B cell (primary cell): ENCODE measurements at regions not wholly inside any gene's neighbourhood (a gene's known extent, or its start where the extent isn't known, plus 50 kb on each side); places are given as distances from the start of the nearest gene placed in this dataset.

Source experiments
- ATAC-seq: fragments of 200-7000 bp; cut with Tn5 transposase; one replicate; pipeline ENCODE4 v1.10.0; 2021; ENCODE audit warnings: low read depth, mild to moderate bottlenecking, moderate number of reproducible peaks, moderate library complexity
- CTCF ChIA-PET: fragments of 350-600 bp; sonication (Branson Sonifier 250); formaldehyde crosslinking; loops from one replicate; lab custom pipeline; 2021; ENCODE audit warnings: antibody characterized with exemption, inconsistent platforms; lab: Charles Lee
- POLR2A ChIA-PET: fragments of 350-600 bp; sonication (Branson Sonifier 250); formaldehyde crosslinking; loops from one replicate; lab custom pipeline; 2021; ENCODE audit warnings: antibody characterized with exemption; lab: Charles Lee
- DNase-seq: peaks from one replicate; pipeline ENCODE4 v3.0.0; 2013
- H2AFZ ChIP-seq: 2 replicates; pipeline ENCODE4 v1.6.1; 2012; ENCODE audit warnings: mild to moderate bottlenecking, low read depth, low read length; ENCODE audit not compliant: insufficient read depth, poor library complexity, severe bottlenecking
- H3K27ac ChIP-seq, 2 donors: 1 replicate in 1 of 2; 2 replicates in 1 of 2; pipeline ENCODE4 v1.5.1; 2012 to 2013; ENCODE audit warnings: low read length in 2 of 2, mild to moderate bottlenecking in 2 of 2, moderate library complexity in 1 of 2
- H3K27me3 ChIP-seq, 4 experiments: fragments of 200-600 bp in 1 of 4; sonication (generic) in 1 of 4; replicated peaks in 1 of 4; 1 replicate in 2 of 4; 2 replicates in 2 of 4; pipeline versions ENCODE4 v1.6.1 to v1.7.0; 2013 to 2016; ENCODE audit warnings: low read length in 3 of 4, mild to moderate bottlenecking in 2 of 4, mixed read lengths in 1 of 4, moderate library complexity in 1 of 4; ENCODE audit not compliant: insufficient read depth in 4 of 4, control insufficient read depth in 3 of 4; ENCODE audit errors: control extremely low read depth in 1 of 4
- H3K36me3 ChIP-seq, 2 experiments: replicated peaks in 1 of 2; 1 replicate in 1 of 2; 2 replicates in 1 of 2; pipeline versions ENCODE4 v1.6.1 to v1.7.1; 2013; ENCODE audit warnings: low read length in 1 of 2; ENCODE audit not compliant: insufficient read depth in 2 of 2, control insufficient read depth in 1 of 2; ENCODE audit errors: control extremely low read depth in 1 of 2, extremely low read depth in 1 of 2
- H3K4me1 ChIP-seq, 2 donors: fragments of 200-600 bp in 1 of 2; sonication (generic) in 1 of 2; 1 replicate in 1 of 2; 2 replicates in 1 of 2; pipeline versions ENCODE4 v1.5.1 to v1.6.1; 2013 to 2017; ENCODE audit warnings: low read length in 2 of 2; ENCODE audit not compliant: control insufficient read depth in 2 of 2, insufficient read depth in 2 of 2
- H3K4me2 ChIP-seq: replicated peaks from 2 replicates; pipeline ENCODE3; 2012; ENCODE audit warnings: mild to moderate bottlenecking, low read depth, low read length; ENCODE audit not compliant: poor library complexity, severe bottlenecking
- H3K4me3 ChIP-seq, 5 experiments: fragments of 200-600 bp in 1 of 5; sonication (generic) in 1 of 5; 1 replicate in 3 of 5; 2 replicates in 2 of 5; pipeline versions ENCODE4 v1.5.1 to v1.7.0; 2011 to 2016; ENCODE audit warnings: low read length in 4 of 5, mild to moderate bottlenecking in 4 of 5, low read depth in 2 of 5, control low read depth in 1 of 5, moderate library complexity in 1 of 5; ENCODE audit not compliant: insufficient read depth in 1 of 5; ENCODE audit errors: control extremely low read depth in 1 of 5, extremely low read depth in 1 of 5
- H3K79me2 ChIP-seq: fragments of 200-600 bp; sonication (generic); one replicate; pipeline ENCODE4 v1.6.0; 2016; ENCODE audit warnings: low read length; ENCODE audit not compliant: control insufficient read depth, insufficient read depth
- H3K9ac ChIP-seq: fragments of 200-600 bp; sonication (generic); 2 replicates; pipeline ENCODE4 v1.6.1; 2017; ENCODE audit warnings: mild to moderate bottlenecking, low read length, moderate library complexity
- H3K9me3 ChIP-seq, 3 donors: one replicate each; pipeline versions ENCODE4 v1.6.1 to v1.7.1; 2013; ENCODE audit warnings: low read length in 2 of 3; ENCODE audit not compliant: control insufficient read depth in 2 of 3, insufficient read depth in 1 of 3; ENCODE audit errors: control extremely low read depth in 1 of 3
- H4K20me1 ChIP-seq: 2 replicates; pipeline ENCODE4 v1.6.0; 2012; ENCODE audit warnings: mild to moderate bottlenecking, low read length; ENCODE audit not compliant: insufficient read depth, control insufficient read depth, poor library complexity, severe bottlenecking
- H3K27ac Mint-ChIP-seq: one replicate; pipeline ENCODE4 v1.8.0; 2021; ENCODE audit warnings: mixed read lengths
- H3K27me3 Mint-ChIP-seq: one replicate; pipeline ENCODE4 v1.8.0; 2021; ENCODE audit warnings: mixed read lengths
- H3K4me1 Mint-ChIP-seq: one replicate; pipeline ENCODE4 v1.8.0; 2021; ENCODE audit warnings: mixed read lengths
- H3K4me3 Mint-ChIP-seq: one replicate; pipeline ENCODE4 v1.8.0; 2021; ENCODE audit warnings: mixed read lengths
- H3K9me3 Mint-ChIP-seq: one replicate; pipeline ENCODE4 v1.8.0; 2022; ENCODE audit warnings: mixed read lengths; ENCODE audit not compliant: insufficient read depth
- CTCF ChIP-seq: fragments of 200-600 bp; IDR thresholded peaks from one replicate; pipeline ENCODE4 v1.8.0; 2022; ENCODE audit warnings: antibody characterized with exemption, mild to moderate bottlenecking
- EZH2 ChIP-seq: IDR thresholded peaks from 2 replicates; pipeline ENCODE4 v1.6.1; 2012; ENCODE audit warnings: borderline replicate concordance, low read depth, mild to moderate bottlenecking, moderate library complexity, low read length; ENCODE audit not compliant: insufficient read depth, poor library complexity, severe bottlenecking
- WGBS: methylation state at CpG from one replicate; pipeline ENCODE4 v1.1.5; 2013; ENCODE audit warnings: missing lambda C conversion rate; ENCODE audit not compliant: insufficient coverage; 5-methylcytosine and 5-hydroxymethylcytosine counted together
- intact Hi-C: fragments of 100-400 bp; cut with micrococcal nuclease; formaldehyde crosslinking; loops from one replicate; pipeline ENCODE4 v1.10.0; 2022

- Histone ChIP-seq H3K36me3 (no peaks in the 10 kb centered on the region), H3K4me2 (no peak overlapping the region), H4K20me1 (no peaks in the 10 kb centered on the region), H3K79me2 (no peaks in the 10 kb centered on the region), H3K9ac (no peak overlapping the region), H3K4me1 (no peaks in the 10 kb centered on the region), H3K4me3 (no peak overlapping the region), H3K27me3 (no peaks in the 10 kb centered on the region), H2AFZ (no peak overlapping the region), H3K9me3 (no peaks in the 10 kb centered on the region), H3K27ac (no peak overlapping the region)
- Mint-ChIP-seq H3K27ac (no peak overlapping the region), H3K27me3 (no peaks in the 10 kb centered on the region), H3K4me3 (no peak overlapping the region), H3K4me1 (no peaks in the 10 kb centered on the region), H3K9me3 (peaks cover 4% of the 10 kb centered on the region)
- POLR2A ChIA-PET: no interaction called here
- intact Hi-C loops: no loop called here
- DNase-seq (no peak), ATAC-seq (no peak)
- no CpG with 5 or more reads among the region's 1 CpG for whole genome bisulfite sequencing
- CTCF ChIA-PET: no interaction called here
- no peak for TF ChIP-seq EZH2
- no peak for TF ChIP-seq CTCF
Measured at GRCh38 chr7:126001349-126001748, 1071.7 kb upstream of the POT1 start.

- H3K36me3 ChIP-seq: no peaks in the 10 kb centered on the region
- no peaks in the 10 kb centered on the region for H3K27me3 ChIP-seq
- H3K4me3 ChIP-seq: no peak overlapping the region
- CTCF ChIA-PET: no interaction called here
- no peak for ATAC-seq
- H3K9ac ChIP-seq: no peak overlapping the region
- no peaks in the 10 kb centered on the region for H3K4me1 ChIP-seq
- no peak overlapping the region for H3K4me2 ChIP-seq
- Mint-ChIP-seq H3K4me3 (no peak overlapping the region), H3K4me1 (no peaks in the 10 kb centered on the region), H3K9me3 (peaks cover 4% of the 10 kb centered on the region), H3K27me3 (no peaks in the 10 kb centered on the region), H3K27ac (no peak overlapping the region)
- intact Hi-C loops: no loop called here
- 80% methylated on average over 2 of the region's 3 CpGs for WGBS
- no peak overlapping the region for H2AFZ ChIP-seq
- POLR2A ChIA-PET: no interaction called here
- peaks cover 0 to 2% (median 0%) of the 10 kb centered on the region in 3 donors for H3K9me3 ChIP-seq
- no peak overlapping the region for H3K27ac ChIP-seq
- DNase-seq: no peak
- H4K20me1 ChIP-seq: no peaks in the 10 kb centered on the region
- H3K79me2 ChIP-seq: no peaks in the 10 kb centered on the region
- TF ChIP-seq CTCF (no peak), EZH2 (no peak)
Measured at GRCh38 chr7:125984795-125985194, 1055.2 kb upstream of the POT1 start.
